Kidney epithelial cell (primary cell): ENCODE measurements at regions not wholly inside any gene's neighbourhood (a gene's known extent, or its start where the extent isn't known, plus 50 kb on each side); places are given as distances from the start of the nearest gene placed in this dataset.

Experiments
- DNase-seq: peaks from one replicate; pipeline ENCODE4 v3.0.0-alpha.2; 2010; ENCODE audit warnings: low read depth
- H3K27me3 ChIP-seq: 2 replicates; pipeline ENCODE4 v1.6.0; 2011; ENCODE audit warnings: low read length; ENCODE audit not compliant: control insufficient read depth, insufficient read depth
- H3K36me3 ChIP-seq: 2 replicates; pipeline ENCODE4 v1.5.1; 2011; ENCODE audit warnings: low read length; ENCODE audit not compliant: control insufficient read depth, insufficient read depth
- H3K4me3 ChIP-seq: 2 replicates; pipeline ENCODE4 v1.5.1; 2011; ENCODE audit warnings: low read depth, mild to moderate bottlenecking, control low read depth, low read length
- CTCF ChIP-seq: IDR thresholded peaks from 2 replicates; pipeline ENCODE4 v1.5.1; 2011; ENCODE audit warnings: mild to moderate bottlenecking, moderate library complexity, low read length, control low read depth, inconsistent platforms; ENCODE audit not compliant: insufficient read depth, poor library complexity, severe bottlenecking

- H3K27me3 ChIP-seq = no peaks in the 10 kb centered on the region
- no peak for TF ChIP-seq CTCF
- H3K36me3 ChIP-seq = no peaks in the 10 kb centered on the region
- no peak for DNase-seq
- H3K4me3 ChIP-seq = no peak overlapping the region
Measured at GRCh38 chr4:156673483-156673882, 298.1 kb downstream of the PDGFC start.

GRCh38 chr4:156672492-156673305, 298.9 kb downstream of the PDGFC start:
- no peak for DNase-seq

GRCh38 chr4:156665780-156666366, 305.7 kb downstream of the PDGFC start:
- no peak for DNase-seq
- Histone ChIP-seq H3K27me3 (no peaks in the 10 kb centered on the region), H3K4me3 (no peak overlapping the region), H3K36me3 (no peaks in the 10 kb centered on the region)
- no peak for TF ChIP-seq CTCF

More at GRCh38 chr4:156672492-156673305, 298.9 kb downstream of the PDGFC start:
- no peak for TF ChIP-seq CTCF
- H3K27me3 ChIP-seq = no peaks in the 10 kb centered on the region
- no peaks in the 10 kb centered on the region for H3K36me3 ChIP-seq
- no peak overlapping the region for H3K4me3 ChIP-seq

GRCh38 chr4:156663663-156664062, 307.9 kb downstream of the PDGFC start:
- no peak overlapping the region for H3K4me3 ChIP-seq
- no peak for TF ChIP-seq CTCF
- H3K27me3 ChIP-seq = no peaks in the 10 kb centered on the region
- DNase-seq = no peak
- no peaks in the 10 kb centered on the region for H3K36me3 ChIP-seq

- Histone ChIP-seq H3K27me3 (no peaks in the 10 kb centered on the region), H3K4me3 (no peak overlapping the region), H3K36me3 (no peaks in the 10 kb centered on the region)
- no peak for DNase-seq
- no peak for TF ChIP-seq CTCF
Measured at GRCh38 chr4:156662921-156663320, 308.7 kb downstream of the PDGFC start.
